ENCODE measurements at regions not wholly inside any gene's neighbourhood (a gene's known extent, or its start where the extent isn't known, plus 50 kb on each side); places are given as distances from the start of the nearest gene placed in this dataset.

DNA sequence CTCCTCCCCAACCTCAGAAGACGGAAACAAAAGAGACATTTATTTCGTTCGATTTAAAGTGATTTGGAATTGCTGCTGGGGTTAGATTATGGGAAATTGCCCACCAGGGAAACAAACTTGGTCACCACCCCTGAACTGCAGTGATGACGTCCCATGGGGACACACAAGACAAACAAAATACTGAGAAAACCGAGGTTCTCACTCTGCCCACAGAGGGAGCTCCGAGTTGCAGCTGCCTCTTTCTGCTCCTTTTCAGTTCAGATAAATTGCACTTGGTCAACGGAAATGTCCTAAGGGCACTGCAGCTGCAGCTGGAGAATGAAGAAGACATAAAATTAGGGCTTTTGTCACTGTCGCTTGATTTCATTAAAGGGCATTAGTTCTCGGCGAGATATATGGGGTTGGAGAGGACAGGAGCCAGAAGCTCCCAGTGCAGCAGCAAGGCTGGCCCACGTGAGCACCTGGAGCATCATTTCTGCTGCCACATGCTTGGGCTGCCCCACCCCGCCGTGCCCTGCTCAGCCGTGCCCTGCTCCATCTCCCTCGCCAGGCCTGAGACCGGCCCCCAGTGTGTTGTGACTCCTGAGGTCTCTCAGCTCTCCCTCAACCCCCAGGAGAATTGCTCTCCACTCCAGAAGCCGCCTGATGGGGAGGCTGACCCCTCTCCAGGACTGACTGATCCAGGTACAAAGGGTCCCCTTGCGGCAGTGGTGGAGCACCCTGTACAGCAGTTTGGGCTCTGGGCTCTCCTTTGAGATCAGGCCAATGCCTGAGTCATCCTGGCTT is 231.7 kb upstream of the AJAP1 start:
- DNase-seq (ENCODE audit: low read depth) = no peak

DNA sequence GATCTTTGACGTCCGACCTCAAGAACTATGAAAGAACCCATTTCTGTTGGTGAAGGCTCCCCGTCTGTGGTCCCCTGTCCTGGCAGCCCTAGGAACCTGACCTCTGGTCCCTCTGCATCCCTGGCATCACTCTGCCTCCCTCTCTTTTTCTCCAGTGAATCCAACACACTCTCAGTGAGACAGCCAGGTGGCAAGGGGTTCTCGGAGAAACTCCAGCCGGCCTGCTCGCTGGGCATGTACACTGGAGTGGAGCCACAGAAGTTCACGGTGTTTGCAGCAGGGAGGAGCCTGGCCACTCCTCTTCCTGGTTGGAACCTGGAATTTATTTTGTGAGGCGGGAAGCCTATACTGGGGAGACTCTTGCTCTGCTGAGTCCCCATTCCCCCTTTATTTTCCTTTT is 230.2 kb upstream of the AJAP1 start:
- no peak for DNase-seq (ENCODE audit: low read depth)

GRCh38 chr1:4424766-4425165 is 229.6 kb upstream of the AJAP1 start:
- no peak for DNase-seq (ENCODE audit: low read depth)

- DNase-seq (ENCODE audit: low read depth) = peak; percentile 3
Measured at GRCh38 chr1:4425892-4426291, 228.5 kb upstream of the AJAP1 start.

GRCh38 chr1:4428711-4429110 is 225.7 kb upstream of the AJAP1 start:
- DNase-seq (ENCODE audit: low read depth) = no peak

DNA sequence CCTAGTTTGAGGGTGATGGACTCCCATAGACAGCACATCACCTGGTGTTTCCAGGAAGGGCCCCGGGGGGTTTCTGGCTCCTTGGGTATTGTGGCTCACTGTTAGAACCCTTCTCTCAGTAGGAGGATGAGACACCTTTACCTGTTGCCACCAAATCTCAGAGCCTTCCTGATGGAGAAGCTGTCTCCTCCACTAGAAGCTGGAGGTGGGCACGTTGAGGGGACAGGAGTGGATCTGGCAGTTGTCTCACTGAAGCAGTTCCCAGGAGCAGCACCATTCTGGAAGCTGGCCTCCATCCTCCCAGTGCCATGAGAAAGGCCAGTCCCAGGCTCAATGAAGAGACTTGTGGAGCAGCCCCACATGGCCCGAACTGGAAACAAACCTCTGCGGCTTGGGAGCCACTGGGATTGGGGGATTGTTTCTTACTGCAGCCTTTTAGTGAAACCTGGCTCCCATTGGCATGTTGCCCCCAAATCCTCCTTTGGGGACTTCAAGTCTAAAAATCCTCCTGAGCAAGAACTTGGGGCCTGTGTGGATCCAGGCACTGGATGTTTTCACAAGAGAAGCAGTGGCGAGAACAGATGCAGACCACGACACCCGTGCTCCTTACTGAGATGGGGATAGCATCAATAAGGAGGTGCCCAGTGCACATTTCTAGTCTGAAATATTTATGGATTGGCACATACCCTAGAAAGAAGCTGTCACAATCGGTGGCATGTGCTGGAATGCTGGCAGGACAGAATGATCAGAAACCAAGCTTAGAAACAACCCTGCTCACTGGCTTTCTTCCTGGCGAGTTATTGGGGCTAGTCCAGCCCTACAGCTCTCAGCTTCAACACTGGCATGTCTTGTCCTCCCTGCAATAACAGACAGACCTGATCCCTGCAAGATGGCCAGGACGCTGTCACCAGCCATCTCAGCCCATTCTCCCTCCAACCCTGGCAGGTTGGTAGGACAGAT is 223.7 kb upstream of the AJAP1 start:
- DNase-seq (ENCODE audit: low read depth) = no peak

- no peak for DNase-seq (ENCODE audit: low read depth)
Measured at GRCh38 chr1:4431491-4431890, 222.9 kb upstream of the AJAP1 start.

DNA sequence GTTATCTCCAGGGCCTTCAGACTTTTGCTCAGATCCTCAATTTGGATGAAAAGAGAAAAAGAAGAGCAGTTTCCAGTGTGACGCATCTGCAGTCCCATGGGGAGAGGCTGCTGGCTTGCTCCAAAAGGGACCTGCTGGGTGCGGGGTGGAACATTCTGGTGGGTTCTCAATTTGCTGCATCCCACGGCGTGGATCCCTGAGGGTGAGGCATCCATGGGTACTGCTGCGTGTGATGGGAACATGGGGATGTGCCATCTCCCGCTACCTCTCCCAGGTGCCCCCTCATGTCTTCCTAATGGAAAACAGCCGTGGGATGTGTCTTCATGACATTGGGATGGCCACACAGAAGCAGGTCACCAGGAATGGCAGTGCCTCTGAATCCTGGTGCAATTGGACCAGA is 221.3 kb upstream of the AJAP1 start:
- DNase-seq (ENCODE audit: low read depth) = no peak

- no peak for DNase-seq (ENCODE audit: low read depth)
Measured at GRCh38 chr1:4444086-4444485, 210.3 kb upstream of the AJAP1 start.

GRCh38 chr1:4447778-4448420 is 206.5 kb upstream of the AJAP1 start:
- DNase-seq (ENCODE audit: low read depth) = no peak

GRCh38 chr1:4449972-4450371 is 204.4 kb upstream of the AJAP1 start:
- no peak for DNase-seq (ENCODE audit: low read depth)

DNA sequence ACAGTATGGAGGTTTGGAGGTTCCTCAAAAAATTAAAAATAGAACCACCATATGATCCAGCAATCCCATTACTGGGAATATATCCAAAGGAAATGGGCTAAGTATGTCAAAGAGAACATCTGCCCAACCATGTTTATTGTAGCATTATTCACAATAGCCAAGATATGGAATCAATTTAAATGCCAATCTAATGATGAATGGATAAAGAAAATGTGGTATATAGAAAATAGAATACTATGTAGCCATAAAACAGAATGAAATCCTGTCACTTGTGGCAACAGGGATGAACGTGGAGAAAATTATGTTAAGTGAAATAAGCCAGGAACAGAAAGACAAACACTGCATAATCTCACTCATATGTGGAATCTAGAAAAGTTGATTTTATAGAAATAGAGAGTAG is 201.7 kb upstream of the AJAP1 start:
- DNase-seq (ENCODE audit: low read depth) = no peak

- no peak for DNase-seq (ENCODE audit: low read depth)
Measured at GRCh38 chr1:4460052-4460451, 194.4 kb upstream of the AJAP1 start.

GRCh38 chr1:4460651-4461050 is 193.8 kb upstream of the AJAP1 start:
- DNase-seq (ENCODE audit: low read depth) = no peak

GRCh38 chr1:4461726-4462290 is 192.6 kb upstream of the AJAP1 start:
- no peak for DNase-seq (ENCODE audit: low read depth)

- no peak for DNase-seq (ENCODE audit: low read depth)
Measured at GRCh38 chr1:4462831-4463484, 191.5 kb upstream of the AJAP1 start.

DNA sequence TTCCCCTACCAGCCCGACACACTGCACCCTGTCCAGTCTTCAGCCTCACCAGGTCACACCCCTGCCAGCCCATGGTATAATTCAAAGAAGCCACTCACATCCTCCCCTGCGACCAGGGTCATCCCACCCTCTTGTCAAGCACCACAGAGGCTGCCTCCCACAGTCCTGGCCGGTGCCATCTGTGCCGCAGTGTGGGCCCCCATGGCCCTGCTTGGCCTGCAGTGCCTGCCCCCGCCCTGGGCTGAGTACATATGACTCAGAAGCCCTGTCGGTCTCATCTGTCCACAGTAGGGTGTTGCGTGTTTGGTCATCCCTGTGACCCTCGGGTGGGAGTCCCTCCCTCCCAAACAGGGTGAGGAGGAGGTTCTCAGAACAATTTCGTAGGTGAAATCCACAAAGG is 190.8 kb upstream of the AJAP1 start:
- no peak for DNase-seq (ENCODE audit: low read depth)

DNA sequence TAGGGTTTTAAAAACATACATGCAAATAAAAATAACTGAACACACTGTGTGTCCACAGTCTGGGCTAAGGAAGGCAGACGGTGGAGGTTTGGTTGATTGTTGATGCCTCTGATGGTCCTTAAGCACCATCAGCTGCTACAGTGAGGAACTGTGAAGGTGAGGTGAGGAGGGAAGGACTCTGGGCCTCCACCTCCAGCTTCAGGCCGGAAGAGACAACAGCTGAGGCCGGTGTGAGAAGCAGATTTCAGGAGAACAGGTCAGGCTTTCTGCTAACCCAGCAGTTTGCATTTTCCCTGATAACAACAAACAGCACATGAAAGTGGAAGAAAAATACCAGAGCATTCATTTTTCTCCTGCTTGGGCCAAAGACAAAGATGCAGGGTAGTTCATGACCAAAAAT is 189.9 kb upstream of the AJAP1 start:
- DNase-seq (ENCODE audit: low read depth) = no peak

GRCh38 chr1:4467241-4467640 is 187.2 kb upstream of the AJAP1 start:
- DNase-seq (ENCODE audit: low read depth) = no peak

- DNase-seq (ENCODE audit: low read depth) = no peak
Measured at GRCh38 chr1:4468386-4468785, 186.0 kb upstream of the AJAP1 start.

GRCh38 chr1:4468804-4469514 is 185.4 kb upstream of the AJAP1 start:
- DNase-seq (ENCODE audit: low read depth) = no peak

Data from Daoy (cell line).